ENCODE measurements at regions not wholly inside any gene's neighbourhood (a gene's known extent, or its start where the extent isn't known, plus 50 kb on each side); places are given as distances from the start of the nearest gene placed in this dataset.
"Not testable (repeated sequence)": the region's sequence is repeated elsewhere in the genome, so short reads cannot be mapped to it uniquely, and the experiment has no call there.

- TF ChIP-seq, protein P1, sequence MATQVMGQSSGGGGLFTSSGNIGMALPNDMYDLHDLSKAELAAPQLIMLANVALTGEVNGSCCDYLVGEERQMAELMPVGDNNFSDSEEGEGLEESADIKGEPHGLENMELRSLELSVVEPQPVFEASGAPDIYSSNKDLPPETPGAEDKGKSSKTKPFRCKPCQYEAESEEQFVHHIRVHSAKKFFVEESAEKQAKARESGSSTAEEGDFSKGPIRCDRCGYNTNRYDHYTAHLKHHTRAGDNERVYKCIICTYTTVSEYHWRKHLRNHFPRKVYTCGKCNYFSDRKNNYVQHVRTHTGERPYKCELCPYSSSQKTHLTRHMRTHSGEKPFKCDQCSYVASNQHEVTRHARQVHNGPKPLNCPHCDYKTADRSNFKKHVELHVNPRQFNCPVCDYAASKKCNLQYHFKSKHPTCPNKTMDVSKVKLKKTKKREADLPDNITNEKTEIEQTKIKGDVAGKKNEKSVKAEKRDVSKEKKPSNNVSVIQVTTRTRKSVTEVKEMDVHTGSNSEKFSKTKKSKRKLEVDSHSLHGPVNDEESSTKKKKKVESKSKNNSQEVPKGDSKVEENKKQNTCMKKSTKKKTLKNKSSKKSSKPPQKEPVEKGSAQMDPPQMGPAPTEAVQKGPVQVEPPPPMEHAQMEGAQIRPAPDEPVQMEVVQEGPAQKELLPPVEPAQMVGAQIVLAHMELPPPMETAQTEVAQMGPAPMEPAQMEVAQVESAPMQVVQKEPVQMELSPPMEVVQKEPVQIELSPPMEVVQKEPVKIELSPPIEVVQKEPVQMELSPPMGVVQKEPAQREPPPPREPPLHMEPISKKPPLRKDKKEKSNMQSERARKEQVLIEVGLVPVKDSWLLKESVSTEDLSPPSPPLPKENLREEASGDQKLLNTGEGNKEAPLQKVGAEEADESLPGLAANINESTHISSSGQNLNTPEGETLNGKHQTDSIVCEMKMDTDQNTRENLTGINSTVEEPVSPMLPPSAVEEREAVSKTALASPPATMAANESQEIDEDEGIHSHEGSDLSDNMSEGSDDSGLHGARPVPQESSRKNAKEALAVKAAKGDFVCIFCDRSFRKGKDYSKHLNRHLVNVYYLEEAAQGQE (IDR thresholded peaks at IDR 0.05): no peak
- TF ChIP-seq JUND (IDR thresholded peaks at IDR 0.05): no peak
- no peak for TF ChIP-seq GABPA (IDR thresholded peaks at IDR 0.05 in 1 of 2, conservative IDR thresholded peaks at IDR 0.05 in 1 of 2)
- TF ChIP-seq RAD21 (IDR thresholded peaks at IDR 0.05): no peak
Observed at GRCh38 chr9:102237520-102237919, 499.1 kb upstream of the GRIN3A start (continued).

DNA sequence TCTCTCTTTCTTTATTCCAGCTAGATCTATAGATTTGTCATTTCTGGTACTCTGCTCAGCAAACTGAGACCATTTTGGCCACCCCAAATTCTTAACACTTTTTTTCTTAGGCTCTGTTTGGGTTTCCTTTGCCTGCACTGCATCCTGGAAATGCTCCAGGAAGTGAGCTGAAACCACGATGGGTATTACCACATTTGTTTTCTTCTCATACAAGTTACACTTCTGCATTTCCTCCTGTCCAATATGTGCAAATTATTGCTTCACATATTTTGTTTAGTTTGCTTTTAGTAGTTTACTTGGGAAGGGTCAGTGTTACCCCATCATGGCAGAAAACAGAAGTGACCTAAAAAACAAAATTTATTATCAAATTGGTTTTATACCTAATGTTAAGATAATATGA is 498.6 kb upstream of the GRIN3A start:
- H3K27me3 ChIP-seq (ENCODE audit: control insufficient read depth in 4 of 4, insufficient read depth in 4 of 4, low read length in 3 of 4): no peaks in the 10 kb centered on the region
- 0% methylated on average over 1 of the region's 1 CpG for WGBS
- no peak overlapping the region for H3K27ac ChIP-seq (ENCODE audit: low read depth in 1 of 2, low read length in 2 of 2)
- H3K4me1 ChIP-seq (ENCODE audit: control insufficient read depth in 4 of 4, insufficient read depth in 4 of 4, low read length in 3 of 4): no peaks in the 10 kb centered on the region
- no peak for TF ChIP-seq SP1 (IDR thresholded peaks at IDR 0.05)
- TF ChIP-seq RXRA (IDR thresholded peaks at IDR 0.05): no peak
- TF ChIP-seq, protein P2, sequence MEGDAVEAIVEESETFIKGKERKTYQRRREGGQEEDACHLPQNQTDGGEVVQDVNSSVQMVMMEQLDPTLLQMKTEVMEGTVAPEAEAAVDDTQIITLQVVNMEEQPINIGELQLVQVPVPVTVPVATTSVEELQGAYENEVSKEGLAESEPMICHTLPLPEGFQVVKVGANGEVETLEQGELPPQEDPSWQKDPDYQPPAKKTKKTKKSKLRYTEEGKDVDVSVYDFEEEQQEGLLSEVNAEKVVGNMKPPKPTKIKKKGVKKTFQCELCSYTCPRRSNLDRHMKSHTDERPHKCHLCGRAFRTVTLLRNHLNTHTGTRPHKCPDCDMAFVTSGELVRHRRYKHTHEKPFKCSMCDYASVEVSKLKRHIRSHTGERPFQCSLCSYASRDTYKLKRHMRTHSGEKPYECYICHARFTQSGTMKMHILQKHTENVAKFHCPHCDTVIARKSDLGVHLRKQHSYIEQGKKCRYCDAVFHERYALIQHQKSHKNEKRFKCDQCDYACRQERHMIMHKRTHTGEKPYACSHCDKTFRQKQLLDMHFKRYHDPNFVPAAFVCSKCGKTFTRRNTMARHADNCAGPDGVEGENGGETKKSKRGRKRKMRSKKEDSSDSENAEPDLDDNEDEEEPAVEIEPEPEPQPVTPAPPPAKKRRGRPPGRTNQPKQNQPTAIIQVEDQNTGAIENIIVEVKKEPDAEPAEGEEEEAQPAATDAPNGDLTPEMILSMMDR (IDR thresholded peaks at IDR 0.05; ENCODE audit: low read depth, low read length, missing input control): no peak
- no peak for DNase-seq (ENCODE audit: low spot score)
- H3K9me3 ChIP-seq (ENCODE audit: control insufficient read depth in 4 of 4, low read length in 3 of 4): no peaks in the 10 kb centered on the region
- no peak overlapping the region for H3K4me3 ChIP-seq (ENCODE audit: low read depth in 1 of 3, low read length in 3 of 3)
- H3K36me3 ChIP-seq (ENCODE audit: control insufficient read depth in 4 of 4, insufficient read depth in 3 of 4, low read depth in 1 of 4, low read length in 3 of 4): no peaks in the 10 kb centered on the region
- no peak overlapping the region for H3K9ac ChIP-seq (ENCODE audit: low read depth in 1 of 2, low read length in 2 of 2)

DNA sequence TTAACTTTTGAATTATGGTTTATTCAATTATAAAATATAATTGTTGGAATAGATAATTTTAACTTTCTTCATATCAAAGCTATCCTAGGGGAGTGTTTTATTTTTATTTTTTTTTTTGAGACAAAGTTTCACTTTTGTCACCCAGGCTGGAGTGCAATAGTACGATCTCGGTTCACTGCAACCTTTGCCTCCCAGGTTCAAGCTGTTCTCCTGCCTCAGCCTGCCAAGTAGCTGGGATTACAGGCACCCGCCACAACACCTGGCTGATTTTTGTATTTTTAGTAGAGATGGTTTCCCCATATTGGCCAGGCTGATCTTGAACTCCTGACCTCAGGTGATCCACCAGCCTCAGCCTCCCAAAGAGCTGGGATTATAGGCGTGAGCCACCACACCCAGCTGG is 489.0 kb upstream of the GRIN3A start:
- TF ChIP-seq RXRA (IDR thresholded peaks at IDR 0.05) (peak in 1 of 2 donors; percentile 27), HNF4A (conservative IDR thresholded peaks at IDR 0.05) (peak; percentile 35 to 72)
- H3K4me3 ChIP-seq (ENCODE audit: low read depth in 1 of 3, low read length in 3 of 3); DNase-seq (ENCODE audit: low spot score); H3K27me3 ChIP-seq (ENCODE audit: control insufficient read depth in 4 of 4, insufficient read depth in 4 of 4, low read length in 3 of 4); H3K9me3 ChIP-seq (ENCODE audit: control insufficient read depth in 4 of 4, low read length in 3 of 4); H3K9ac ChIP-seq (ENCODE audit: low read depth in 1 of 2, low read length in 2 of 2); H3K4me1 ChIP-seq (ENCODE audit: control insufficient read depth in 4 of 4, insufficient read depth in 4 of 4, low read length in 3 of 4); H3K27ac ChIP-seq (ENCODE audit: low read depth in 1 of 2, low read length in 2 of 2); H3K36me3 ChIP-seq (ENCODE audit: control insufficient read depth in 4 of 4, insufficient read depth in 3 of 4, low read depth in 1 of 4, low read length in 3 of 4): not testable (repeated sequence)
- WGBS: 61% methylated on average over 4 of the region's 4 CpGs

DNA sequence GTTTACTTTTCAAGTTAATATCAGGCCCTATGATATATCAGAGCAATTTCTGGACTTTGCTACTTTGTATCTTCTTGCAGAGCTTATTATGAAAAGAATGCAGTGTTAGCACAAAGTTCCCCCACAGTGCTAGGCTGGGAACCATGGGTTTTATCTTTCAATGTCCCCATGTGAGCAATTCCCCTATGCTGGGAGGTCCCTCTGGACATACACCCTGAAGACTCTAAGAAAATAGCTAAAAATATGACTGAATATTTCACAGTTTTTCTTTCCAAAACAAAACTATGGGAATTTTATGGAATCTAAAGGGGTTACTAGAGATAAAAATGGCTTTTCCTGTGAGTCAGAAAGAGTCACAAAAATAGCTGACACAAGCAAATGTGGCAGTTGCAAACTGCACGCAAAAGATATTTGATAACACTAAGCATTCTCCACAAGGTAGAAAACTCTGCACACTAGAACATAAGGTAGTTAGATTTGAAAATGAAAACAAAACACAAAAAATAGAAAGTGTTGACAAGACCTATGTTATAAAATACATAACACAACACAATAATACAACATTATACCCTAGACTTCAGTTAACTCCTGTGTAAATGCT is 487.5 kb upstream of the GRIN3A start:
- H3K9ac ChIP-seq (ENCODE audit: low read depth in 1 of 2, low read length in 2 of 2): no peak overlapping the region
- H3K36me3 ChIP-seq (ENCODE audit: control insufficient read depth in 4 of 4, insufficient read depth in 3 of 4, low read depth in 1 of 4, low read length in 3 of 4): no peaks in the 10 kb centered on the region
- no peak for DNase-seq (ENCODE audit: low spot score)
- no peaks in the 10 kb centered on the region for H3K9me3 ChIP-seq (ENCODE audit: control insufficient read depth in 4 of 4, low read length in 3 of 4)
- no peaks in the 10 kb centered on the region for H3K27me3 ChIP-seq (ENCODE audit: control insufficient read depth in 4 of 4, insufficient read depth in 4 of 4, low read length in 3 of 4)
- H3K27ac ChIP-seq (ENCODE audit: low read depth in 1 of 2, low read length in 2 of 2): no peak overlapping the region
- 65% methylated on average over 1 of the region's 1 CpG for WGBS
- H3K4me1 ChIP-seq (ENCODE audit: control insufficient read depth in 4 of 4, insufficient read depth in 4 of 4, low read length in 3 of 4): peaks cover 0 to 1% (median 0%) of the 10 kb centered on the region in 4 donors
- H3K4me3 ChIP-seq (ENCODE audit: low read depth in 1 of 3, low read length in 3 of 3): no peak overlapping the region
- TF ChIP-seq NR2F2 (IDR thresholded peaks at IDR 0.05) (no peak), GABPA (IDR thresholded peaks at IDR 0.05 in 1 of 2, conservative IDR thresholded peaks at IDR 0.05 in 1 of 2) (no peak), EGR1 (IDR thresholded peaks at IDR 0.05; ENCODE audit: low read depth in 2 of 2) (no peak), MAX (IDR thresholded peaks at IDR 0.05) (no peak), RXRA (IDR thresholded peaks at IDR 0.05) (no peak), RAD21 (IDR thresholded peaks at IDR 0.05) (no peak), JUND (IDR thresholded peaks at IDR 0.05) (no peak)
- TF ChIP-seq, protein P2 (IDR thresholded peaks at IDR 0.05; ENCODE audit: low read depth, low read length, missing input control): no peak
- TF ChIP-seq, protein P3, sequence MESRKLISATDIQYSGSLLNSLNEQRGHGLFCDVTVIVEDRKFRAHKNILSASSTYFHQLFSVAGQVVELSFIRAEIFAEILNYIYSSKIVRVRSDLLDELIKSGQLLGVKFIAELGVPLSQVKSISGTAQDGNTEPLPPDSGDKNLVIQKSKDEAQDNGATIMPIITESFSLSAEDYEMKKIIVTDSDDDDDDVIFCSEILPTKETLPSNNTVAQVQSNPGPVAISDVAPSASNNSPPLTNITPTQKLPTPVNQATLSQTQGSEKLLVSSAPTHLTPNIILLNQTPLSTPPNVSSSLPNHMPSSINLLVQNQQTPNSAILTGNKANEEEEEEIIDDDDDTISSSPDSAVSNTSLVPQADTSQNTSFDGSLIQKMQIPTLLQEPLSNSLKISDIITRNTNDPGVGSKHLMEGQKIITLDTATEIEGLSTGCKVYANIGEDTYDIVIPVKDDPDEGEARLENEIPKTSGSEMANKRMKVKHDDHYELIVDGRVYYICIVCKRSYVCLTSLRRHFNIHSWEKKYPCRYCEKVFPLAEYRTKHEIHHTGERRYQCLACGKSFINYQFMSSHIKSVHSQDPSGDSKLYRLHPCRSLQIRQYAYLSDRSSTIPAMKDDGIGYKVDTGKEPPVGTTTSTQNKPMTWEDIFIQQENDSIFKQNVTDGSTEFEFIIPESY (IDR thresholded peaks at IDR 0.05): no peak

All from liver (tissue), 8 donors.